ENCODE measurements at regions not wholly inside any gene's neighbourhood (a gene's known extent, or its start where the extent isn't known, plus 50 kb on each side); places are given as distances from the start of the nearest gene placed in this dataset.
"Not testable (repeated sequence)": the region's sequence is repeated elsewhere in the genome, so short reads cannot be mapped to it uniquely, and the experiment has no call there.

DNA sequence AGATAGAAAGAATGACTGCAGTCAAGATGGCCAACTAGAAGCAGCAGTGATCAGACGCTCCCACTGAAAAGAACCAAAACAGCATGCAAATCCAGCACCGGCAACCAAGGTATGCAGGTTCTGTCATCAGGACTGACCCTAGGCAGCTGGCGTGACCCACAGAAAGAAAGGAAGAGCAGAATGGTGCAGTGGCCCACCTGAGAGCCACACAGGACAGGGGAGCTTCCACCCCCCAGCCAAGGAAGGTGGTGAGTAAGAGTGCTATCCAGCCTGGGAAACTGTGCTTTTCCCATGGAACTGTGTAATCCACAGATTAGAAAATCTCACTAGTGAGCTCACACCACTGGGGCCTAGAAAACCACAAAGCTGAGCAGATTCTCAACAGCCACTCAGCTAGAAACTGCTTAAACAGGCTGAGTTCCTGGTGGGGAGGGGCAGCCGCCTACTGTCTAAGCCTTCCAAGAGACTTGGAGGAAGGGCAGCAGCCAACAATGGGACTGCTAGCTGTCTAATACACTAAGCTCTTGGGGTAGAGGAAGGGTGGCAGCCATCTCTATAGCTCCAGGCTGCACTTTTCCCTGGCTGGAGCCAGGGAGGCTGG lies 127.9 kb downstream of the EVA1A start:
- ATAC-seq (no peak), DNase-seq (ENCODE audit: missing footprints) (no peak)
- intact Hi-C loops (cut with DNase I): no loop called here

DNA sequence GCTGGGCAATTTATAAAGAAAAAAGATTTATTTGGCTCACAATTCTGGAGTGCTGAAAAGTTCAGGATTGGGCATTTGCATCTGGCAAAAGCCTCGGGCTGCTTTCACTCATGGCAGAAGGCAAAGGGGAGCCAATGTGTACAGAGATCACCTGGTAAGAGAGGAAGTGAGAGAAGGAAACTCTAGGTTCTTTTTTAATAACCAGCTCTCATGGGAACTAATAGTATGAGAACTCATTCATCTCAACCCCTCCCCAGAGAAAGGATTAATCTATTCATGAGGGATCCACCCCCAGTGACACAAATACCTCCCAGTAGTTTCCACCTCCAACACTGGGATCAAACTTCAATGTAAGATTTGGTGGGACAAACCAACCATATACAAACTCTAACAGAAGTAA lies 129.0 kb downstream of the EVA1A start:
- DNase-seq (ENCODE audit: missing footprints) (no peak), ATAC-seq (no peak)
- intact Hi-C loops (cut with DNase I): no loop called here

DNA sequence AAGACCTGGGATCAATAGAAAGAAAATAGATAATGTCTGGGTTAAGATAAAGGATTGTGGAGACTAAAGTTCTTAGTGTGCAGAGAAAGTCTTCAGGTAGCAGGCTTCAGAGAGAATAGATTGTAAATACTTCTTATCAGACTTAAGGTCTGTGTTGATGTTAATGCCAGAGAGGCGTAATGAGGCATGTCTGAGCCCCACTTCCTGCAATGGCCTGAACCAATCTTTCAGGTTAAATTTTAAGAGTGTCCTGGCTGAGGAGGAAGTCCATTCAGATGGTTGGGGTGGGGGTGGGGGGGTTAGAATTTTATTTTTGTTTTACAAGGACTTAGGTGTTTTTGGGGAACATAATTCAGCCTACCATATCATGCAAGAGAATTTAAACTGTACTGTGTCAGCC lies 129.5 kb downstream of the EVA1A start:
- DNase-seq (ENCODE audit: missing footprints): no peak
- intact Hi-C loops (cut with DNase I): no loop called here
- ATAC-seq: no peak

- DNase-seq (ENCODE audit: missing footprints); intact Hi-C loops (cut with DNase I); ATAC-seq: not testable (repeated sequence)
Observed at GRCh38 chr2:75430449-75430848, 130.3 kb downstream of the EVA1A start.

DNA sequence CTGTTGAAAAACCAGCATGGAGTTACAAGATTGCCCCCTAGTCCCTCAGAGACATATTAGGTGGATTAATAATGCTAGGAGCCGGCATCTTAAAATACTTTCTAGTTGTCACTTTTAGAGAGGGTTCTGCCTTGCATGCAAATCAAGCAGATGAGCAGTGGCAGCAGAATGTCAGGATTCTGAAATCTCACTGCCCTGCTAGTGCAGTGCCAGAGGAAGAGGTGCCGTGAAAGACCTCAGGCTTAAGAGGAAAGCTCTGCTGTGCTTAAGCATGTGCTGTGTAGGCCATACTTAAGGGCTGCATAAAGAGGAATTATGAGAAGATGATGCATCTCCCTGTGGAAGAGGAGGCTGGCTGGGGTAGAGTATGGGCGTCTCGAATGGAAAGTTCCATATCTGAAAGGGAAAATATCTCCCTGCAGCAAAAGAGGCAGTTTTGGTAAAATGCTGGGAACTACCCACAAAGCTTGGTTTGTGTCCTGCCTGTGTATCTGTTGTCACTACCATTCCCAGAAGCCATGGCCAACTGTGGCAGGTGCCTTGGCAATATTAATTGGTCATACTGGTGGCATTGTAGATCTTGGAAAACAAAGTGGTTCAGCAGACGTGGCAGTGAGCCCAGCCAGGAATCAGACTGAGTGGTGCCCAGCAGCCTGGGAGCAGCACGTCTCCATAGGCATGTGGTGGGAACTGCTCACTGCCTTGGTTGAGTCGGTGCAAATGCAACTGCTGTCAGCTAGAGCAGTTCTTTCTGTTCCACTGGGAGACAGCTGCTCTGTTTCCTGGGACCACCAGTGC lies 131.9 kb downstream of the EVA1A start:
- intact Hi-C loops (cut with DNase I): no loop called here
- no peak for DNase-seq (ENCODE audit: missing footprints)
- ATAC-seq: no peak

DNA sequence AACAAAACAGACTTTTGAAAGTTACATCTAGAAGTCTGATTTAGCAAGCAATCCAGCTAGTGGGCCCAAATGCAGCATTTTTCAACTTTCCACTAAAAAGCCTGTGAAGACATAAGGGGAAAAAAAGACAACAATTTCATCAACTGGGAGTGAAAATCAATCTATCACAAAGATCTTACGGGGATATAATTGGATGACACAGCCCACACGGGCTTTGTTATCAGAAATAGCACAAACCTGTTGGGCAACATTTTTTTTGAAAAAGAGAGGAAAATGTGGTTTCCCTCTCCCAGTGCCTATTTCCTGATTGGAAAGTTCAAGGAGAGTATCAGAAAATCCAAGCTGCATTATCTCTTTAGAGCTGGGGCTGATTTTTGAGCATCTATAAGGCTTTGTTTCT lies 132.7 kb downstream of the EVA1A start:
- DNase-seq (ENCODE audit: missing footprints) (no peak), ATAC-seq (no peak)
- intact Hi-C loops (cut with DNase I): no loop called here

- intact Hi-C loops (cut with DNase I): no loop called here
- no peak for DNase-seq (ENCODE audit: missing footprints)
- no peak for ATAC-seq
Observed at GRCh38 chr2:75424936-75425619, 135.7 kb downstream of the EVA1A start.

- intact Hi-C loops (cut with DNase I): no loop called here
- ATAC-seq (no peak), DNase-seq (ENCODE audit: missing footprints) (no peak)
Observed at GRCh38 chr2:75421986-75422385, 138.8 kb downstream of the EVA1A start.

DNA sequence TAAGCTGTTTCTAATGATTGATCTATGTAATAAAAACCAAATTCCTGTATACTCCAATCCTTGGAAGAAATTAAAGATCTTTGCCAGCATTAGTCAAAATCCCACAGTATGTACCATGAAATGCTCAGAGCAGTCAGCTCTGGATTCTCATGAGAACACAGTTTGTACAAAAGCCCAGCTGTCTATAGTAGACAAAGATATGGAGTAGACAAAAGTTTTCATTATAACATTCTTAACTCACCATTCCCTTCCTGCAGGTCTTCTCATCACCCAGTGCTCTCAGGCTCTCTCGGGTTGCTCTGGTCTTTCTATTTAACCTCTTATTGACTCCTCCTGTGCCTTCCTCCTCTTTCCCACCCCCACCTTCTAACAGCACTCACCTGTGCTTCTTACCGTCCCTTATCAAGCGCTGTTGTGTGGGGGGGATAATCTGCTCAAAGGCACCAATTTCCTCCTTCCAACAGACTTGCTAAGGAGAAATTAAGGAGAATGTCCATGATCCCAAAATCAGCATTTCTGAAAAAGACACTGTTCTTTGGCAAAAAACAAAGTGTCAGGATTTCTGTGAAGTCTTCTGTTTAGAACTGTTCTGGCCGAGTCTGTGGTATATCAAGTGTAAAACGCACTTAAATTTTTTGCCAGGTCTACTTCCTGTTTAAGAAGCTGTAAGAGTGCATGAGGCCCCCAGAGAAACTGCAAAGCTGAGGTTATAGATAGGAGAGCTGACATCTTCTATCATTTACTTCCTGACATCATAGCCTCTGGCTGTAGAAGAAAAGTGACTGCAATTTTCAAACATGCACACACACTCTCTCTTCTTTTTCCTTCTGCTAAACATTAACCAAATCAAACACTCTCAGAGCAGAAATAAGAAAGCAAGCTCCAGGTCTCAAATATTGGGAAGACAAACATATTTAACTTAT lies 144.1 kb downstream of the EVA1A start:
- intact Hi-C loops (cut with DNase I): no loop called here
- ATAC-seq: no peak
- DNase-seq (ENCODE audit: missing footprints): no peak

GRCh38 chr2:75415731-75416130 lies 145.0 kb downstream of the EVA1A start:
- intact Hi-C loops (cut with DNase I): no loop called here
- ATAC-seq (no peak), DNase-seq (ENCODE audit: missing footprints) (no peak)

DNA sequence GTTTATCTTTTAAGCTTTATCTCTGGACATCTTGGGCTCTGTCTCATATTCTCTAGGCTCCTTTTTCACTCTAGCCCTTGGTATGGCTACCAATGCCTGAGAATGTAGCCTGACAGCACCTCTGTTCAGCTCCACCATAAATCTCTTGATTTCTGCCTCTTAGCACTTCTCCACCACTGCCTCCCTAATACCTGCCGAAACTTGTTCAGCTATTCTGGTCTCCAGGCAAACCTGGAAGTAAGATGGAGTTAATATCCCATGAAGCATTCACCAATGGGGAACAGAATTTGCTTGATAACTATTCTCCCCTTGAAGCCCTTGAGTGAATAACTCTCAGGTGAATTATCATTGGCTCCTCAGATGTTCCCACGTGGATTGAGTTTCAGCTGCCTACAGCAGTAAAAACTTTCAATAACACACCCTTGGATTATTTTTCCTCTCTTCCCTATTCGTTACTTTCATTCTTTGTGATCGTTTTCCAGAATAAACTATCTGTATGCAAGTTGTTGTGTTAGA lies 145.6 kb downstream of the EVA1A start:
- ATAC-seq: no peak
- DNase-seq (ENCODE audit: missing footprints): no peak
- intact Hi-C loops (cut with DNase I): no loop called here

DNA sequence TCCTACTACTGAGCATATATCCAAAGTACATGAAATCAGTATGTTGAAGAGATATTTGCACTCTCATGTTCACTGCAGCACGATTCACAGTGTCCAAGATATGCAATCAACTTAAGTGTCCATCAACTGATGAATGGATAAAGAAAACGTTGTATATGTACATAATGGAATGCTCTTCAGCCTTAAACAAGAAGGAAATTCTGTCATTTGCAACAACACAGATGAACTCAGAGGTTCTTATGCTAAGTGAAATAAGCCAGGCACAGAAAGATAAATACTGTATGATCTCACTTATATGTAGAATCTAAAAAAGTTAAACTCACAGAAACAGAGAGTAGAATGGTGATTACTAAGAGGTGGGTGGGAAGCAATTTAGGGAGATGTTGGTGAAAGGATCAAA lies 149.2 kb downstream of the EVA1A start:
- ATAC-seq (no peak), DNase-seq (ENCODE audit: missing footprints) (no peak)
- intact Hi-C loops (cut with DNase I): no loop called here

GRCh38 chr2:75410702-75411101 lies 150.0 kb downstream of the EVA1A start:
- intact Hi-C loops (cut with DNase I): no loop called here
- no peak for DNase-seq (ENCODE audit: missing footprints)
- no peak for ATAC-seq

- ATAC-seq (no peak), DNase-seq (ENCODE audit: missing footprints) (no peak)
- intact Hi-C loops (cut with DNase I): loop anchor here (10.0 kb wide), 1 partner anchor 724 kb away; no protein-coding TSS in a partner anchor
Observed at GRCh38 chr2:75408771-75409170, 152.0 kb downstream of the EVA1A start.

DNA sequence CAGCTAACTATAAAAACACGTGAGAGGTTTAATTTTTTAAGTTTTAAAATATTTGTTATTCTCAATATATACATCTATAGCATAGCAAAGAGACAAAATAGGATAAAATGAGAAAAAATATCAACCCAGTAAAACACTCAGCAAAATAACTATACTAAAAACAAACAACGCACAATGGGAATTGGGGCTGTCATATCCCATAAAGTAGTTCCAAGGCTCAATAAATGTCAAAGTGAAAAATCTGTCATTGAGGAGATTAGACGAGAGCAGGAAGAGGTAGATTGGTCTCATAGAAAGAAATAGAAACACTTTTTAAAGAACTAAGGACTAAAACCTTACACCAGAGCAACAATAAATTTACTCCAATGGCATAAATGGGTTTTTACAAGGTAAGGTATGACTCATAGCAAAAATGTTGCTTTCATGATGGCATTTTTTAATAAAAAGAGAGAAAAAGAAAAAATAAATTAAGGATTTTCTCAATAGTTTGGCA lies 153.7 kb downstream of the EVA1A start:
- ATAC-seq (no peak), DNase-seq (ENCODE audit: missing footprints) (no peak)
- intact Hi-C loops (cut with DNase I): loop anchor here (10.0 kb wide), 1 partner anchor 722 kb away; no protein-coding TSS in a partner anchor

- ATAC-seq (no peak), DNase-seq (ENCODE audit: missing footprints) (no peak)
- intact Hi-C loops (cut with DNase I): loop anchor here (10.0 kb wide), 1 partner anchor 721 kb away; no protein-coding TSS in a partner anchor
Observed at GRCh38 chr2:75406131-75406581, 154.6 kb downstream of the EVA1A start.

DNA sequence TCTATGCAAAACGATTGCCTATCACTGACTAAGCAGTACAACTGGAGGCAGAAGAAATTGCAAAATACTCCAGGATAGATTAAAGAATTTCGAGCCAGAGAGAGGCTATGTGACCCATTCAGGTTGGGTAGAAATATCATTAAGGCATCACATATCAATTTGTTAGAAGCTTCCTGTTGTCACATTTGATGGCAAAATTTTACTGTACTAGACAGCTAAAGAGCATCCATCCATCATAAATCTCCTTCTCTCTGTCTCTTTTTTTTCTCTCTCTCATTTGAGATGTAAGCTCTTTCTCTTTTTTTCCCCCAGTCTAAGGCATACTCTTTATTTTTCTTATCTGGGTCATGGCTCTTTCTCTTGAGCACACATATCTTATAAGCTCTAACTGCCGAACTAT lies 155.7 kb downstream of the EVA1A start:
- DNase-seq (ENCODE audit: missing footprints) (no peak), ATAC-seq (no peak)
- intact Hi-C loops (cut with DNase I): loop anchor here (5.0 to 10.0 kb wide), 3 partner anchors 343 to 720 kb away; no protein-coding TSS in a partner anchor

GRCh38 chr2:75403991-75404428 lies 156.7 kb downstream of the EVA1A start:
- ATAC-seq (no peak), DNase-seq (ENCODE audit: missing footprints) (no peak)
- intact Hi-C loops (cut with DNase I): loop anchor here (5.0 to 10.0 kb wide), 3 partner anchors 342 to 719 kb away; no protein-coding TSS in a partner anchor
